GM12878 (cell line): ENCODE measurements at regions not wholly inside any gene's neighbourhood (a gene's known extent, or its start where the extent isn't known, plus 50 kb on each side); places are given as distances from the start of the nearest gene placed in this dataset.

ENCODE experiments used
- CHD2 ChIP-seq: IDR thresholded peaks from 2 replicates; pipeline ENCODE4 v1.6.1; 2011; ENCODE audit warnings: low read depth, low read length, improper control_type of control experiment, borderline replicate concordance
- MTA3 ChIP-seq: IDR thresholded peaks from 2 replicates; pipeline ENCODE4 v1.6.1; 2012; ENCODE audit warnings: low read length, inconsistent platforms, borderline replicate concordance
- MXI1 ChIP-seq: fragments of 150-350 bp; IDR thresholded peaks from 2 replicates; pipeline ENCODE4 v1.6.1; 2011; ENCODE audit warnings: low read depth, mild to moderate bottlenecking, inconsistent platforms, low read length, improper control_type of control experiment
- MYC ChIP-seq: IDR thresholded peaks from 2 replicates; pipeline ENCODE4 v1.6.1; 2011; ENCODE audit warnings: mild to moderate bottlenecking, low read length, moderate library complexity, inconsistent platforms; ENCODE audit not compliant: insufficient read depth, insufficient replicate concordance, insufficient read length, severe bottlenecking
- PML ChIP-seq: IDR thresholded peaks from 2 replicates; pipeline ENCODE4 v1.6.1; 2012; ENCODE audit warnings: low read length, inconsistent platforms
- RCOR1 ChIP-seq: conservative IDR thresholded peaks from 2 replicates; pipeline ENCODE4 v1.6.1; 2012; ENCODE audit warnings: low read depth, low read length, improper control_type of control experiment
- TF ChIP-seq, protein P1 (sequence below), 3 experiments: IDR thresholded peaks in 2 of 3; conservative IDR thresholded peaks in 1 of 3; 2 replicates each; pipeline ENCODE4 v1.5.1; 2011; ENCODE audit warnings: low read depth in 3 of 3, low read length in 3 of 3, mild to moderate bottlenecking in 3 of 3, control low read depth in 2 of 3, moderate library complexity in 2 of 3, inconsistent platforms in 1 of 3, mixed read lengths in 1 of 3; ENCODE audit not compliant: control insufficient read depth in 2 of 3, insufficient read depth in 1 of 3; ENCODE audit errors: extremely low read depth in 1 of 3

DNA sequence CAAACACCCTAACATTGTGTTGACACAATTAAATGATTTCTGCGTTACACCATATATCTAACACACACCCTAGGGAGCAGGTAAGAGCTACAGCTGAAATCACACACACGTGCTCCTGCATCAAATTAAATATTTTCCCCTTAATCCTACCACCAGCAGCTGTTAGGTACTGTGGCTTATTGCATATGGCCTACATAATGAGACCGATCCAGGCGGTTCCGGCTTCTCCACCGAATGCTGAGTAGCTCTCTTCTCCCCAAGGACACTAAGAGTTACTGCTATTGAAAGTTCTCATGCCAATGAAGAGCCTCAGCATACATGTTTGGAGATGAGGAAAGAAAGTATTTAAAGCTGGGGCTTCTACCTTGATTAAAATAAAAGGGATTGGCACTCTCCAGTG is 472.2 kb upstream of the STXBP6 start:
- TF ChIP-seq MYC (no peak), PML (no peak), MTA3 (no peak), CHD2 (no peak), MXI1 (no peak), RCOR1 (no peak)
- TF ChIP-seq, protein P1, sequence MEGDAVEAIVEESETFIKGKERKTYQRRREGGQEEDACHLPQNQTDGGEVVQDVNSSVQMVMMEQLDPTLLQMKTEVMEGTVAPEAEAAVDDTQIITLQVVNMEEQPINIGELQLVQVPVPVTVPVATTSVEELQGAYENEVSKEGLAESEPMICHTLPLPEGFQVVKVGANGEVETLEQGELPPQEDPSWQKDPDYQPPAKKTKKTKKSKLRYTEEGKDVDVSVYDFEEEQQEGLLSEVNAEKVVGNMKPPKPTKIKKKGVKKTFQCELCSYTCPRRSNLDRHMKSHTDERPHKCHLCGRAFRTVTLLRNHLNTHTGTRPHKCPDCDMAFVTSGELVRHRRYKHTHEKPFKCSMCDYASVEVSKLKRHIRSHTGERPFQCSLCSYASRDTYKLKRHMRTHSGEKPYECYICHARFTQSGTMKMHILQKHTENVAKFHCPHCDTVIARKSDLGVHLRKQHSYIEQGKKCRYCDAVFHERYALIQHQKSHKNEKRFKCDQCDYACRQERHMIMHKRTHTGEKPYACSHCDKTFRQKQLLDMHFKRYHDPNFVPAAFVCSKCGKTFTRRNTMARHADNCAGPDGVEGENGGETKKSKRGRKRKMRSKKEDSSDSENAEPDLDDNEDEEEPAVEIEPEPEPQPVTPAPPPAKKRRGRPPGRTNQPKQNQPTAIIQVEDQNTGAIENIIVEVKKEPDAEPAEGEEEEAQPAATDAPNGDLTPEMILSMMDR (IDR thresholded peaks at IDR 0.05 in 2 of 3, conservative IDR thresholded peaks at IDR 0.05 in 1 of 3; ENCODE audit: control insufficient read depth in 2 of 3, extremely low read depth in 1 of 3, insufficient read depth in 1 of 3, low read depth in 3 of 3, low read length in 3 of 3) = no peak
